ENCODE measurements at regions not wholly inside any gene's neighbourhood (a gene's known extent, or its start where the extent isn't known, plus 50 kb on each side); places are given as distances from the start of the nearest gene placed in this dataset.

DNA sequence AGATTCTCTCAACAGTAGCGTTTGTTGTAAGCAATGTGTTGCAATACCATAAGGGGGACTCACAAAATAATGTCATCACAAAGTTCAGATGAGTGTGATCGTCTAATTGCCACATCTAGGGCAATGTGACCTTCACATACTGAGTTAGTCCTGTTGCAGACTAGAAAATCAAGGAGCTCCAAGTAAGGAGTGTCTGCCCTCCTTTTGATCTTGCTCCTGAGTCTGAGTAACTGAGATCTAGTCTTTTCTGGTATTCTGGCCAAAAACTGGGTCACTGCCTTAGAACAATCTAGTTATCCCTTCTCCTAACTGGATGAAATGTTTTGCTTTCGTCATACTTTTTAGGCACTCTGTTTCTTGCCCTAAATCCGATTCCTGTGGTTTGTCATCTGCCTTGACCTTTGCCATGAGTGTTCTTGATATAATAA, 712.1 kb downstream of the CDH11 start:
- TF ChIP-seq, protein P1, sequence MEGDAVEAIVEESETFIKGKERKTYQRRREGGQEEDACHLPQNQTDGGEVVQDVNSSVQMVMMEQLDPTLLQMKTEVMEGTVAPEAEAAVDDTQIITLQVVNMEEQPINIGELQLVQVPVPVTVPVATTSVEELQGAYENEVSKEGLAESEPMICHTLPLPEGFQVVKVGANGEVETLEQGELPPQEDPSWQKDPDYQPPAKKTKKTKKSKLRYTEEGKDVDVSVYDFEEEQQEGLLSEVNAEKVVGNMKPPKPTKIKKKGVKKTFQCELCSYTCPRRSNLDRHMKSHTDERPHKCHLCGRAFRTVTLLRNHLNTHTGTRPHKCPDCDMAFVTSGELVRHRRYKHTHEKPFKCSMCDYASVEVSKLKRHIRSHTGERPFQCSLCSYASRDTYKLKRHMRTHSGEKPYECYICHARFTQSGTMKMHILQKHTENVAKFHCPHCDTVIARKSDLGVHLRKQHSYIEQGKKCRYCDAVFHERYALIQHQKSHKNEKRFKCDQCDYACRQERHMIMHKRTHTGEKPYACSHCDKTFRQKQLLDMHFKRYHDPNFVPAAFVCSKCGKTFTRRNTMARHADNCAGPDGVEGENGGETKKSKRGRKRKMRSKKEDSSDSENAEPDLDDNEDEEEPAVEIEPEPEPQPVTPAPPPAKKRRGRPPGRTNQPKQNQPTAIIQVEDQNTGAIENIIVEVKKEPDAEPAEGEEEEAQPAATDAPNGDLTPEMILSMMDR (IDR thresholded peaks at IDR 0.05) = no peak

- TF ChIP-seq, protein P1 (IDR thresholded peaks at IDR 0.05) = no peak
These were observed 713.2 kb downstream of the CDH11 start for GRCh38 chr16:64408699-64409098.

- TF ChIP-seq, protein P1 (IDR thresholded peaks at IDR 0.05) = no peak
These were observed 715.1 kb downstream of the CDH11 start for GRCh38 chr16:64406770-64407181.

DNA sequence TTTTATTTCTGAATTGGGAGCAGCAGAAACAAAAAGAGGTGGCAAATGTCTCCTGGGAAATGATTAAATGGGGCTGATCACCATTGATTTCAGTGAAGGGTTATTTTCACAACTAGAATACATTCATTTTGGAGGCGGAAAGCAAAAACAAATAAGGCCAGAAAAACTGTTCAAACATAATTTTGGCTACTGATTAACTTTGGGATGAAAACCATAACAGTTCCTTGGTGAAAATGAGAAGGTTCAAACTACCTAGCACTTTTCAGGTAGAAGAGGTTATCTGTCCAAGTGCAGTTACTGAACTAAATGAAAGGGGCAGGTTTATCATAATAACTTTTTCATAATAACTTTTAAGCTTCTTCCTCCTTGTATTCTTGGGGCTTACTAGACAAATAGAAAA, 718.5 kb downstream of the CDH11 start:
- TF ChIP-seq, protein P1 (IDR thresholded peaks at IDR 0.05) = no peak

- TF ChIP-seq, protein P1 (IDR thresholded peaks at IDR 0.05) = no peak
These were observed 723.1 kb downstream of the CDH11 start for GRCh38 chr16:64398793-64399192.

GRCh38 chr16:64397945-64398508, 723.8 kb downstream of the CDH11 start:
- TF ChIP-seq, protein P1 (IDR thresholded peaks at IDR 0.05) = no peak

GRCh38 chr16:64397042-64397441, 724.8 kb downstream of the CDH11 start:
- TF ChIP-seq, protein P1 (IDR thresholded peaks at IDR 0.05) = no peak

GRCh38 chr16:64394061-64394460, 727.8 kb downstream of the CDH11 start:
- TF ChIP-seq, protein P1 (IDR thresholded peaks at IDR 0.05) = no peak
